DND-41 (cell line): ENCODE measurements at regions not wholly inside any gene's neighbourhood (a gene's known extent, or its start where the extent isn't known, plus 50 kb on each side); places are given as distances from the start of the nearest gene placed in this dataset.

ENCODE experiments used
- EZH2 ChIP-seq: IDR thresholded peaks from 3 replicates; pipeline ENCODE4 v1.6.1; 2012; ENCODE audit warnings: borderline replicate concordance, low read depth, mild to moderate bottlenecking, moderate library complexity, low read length, inconsistent platforms; ENCODE audit not compliant: severe bottlenecking
- TF ChIP-seq, protein P1 (sequence below): IDR thresholded peaks from 2 replicates; pipeline ENCODE4 v1.5.1; 2012; ENCODE audit warnings: borderline replicate concordance, low read length, moderate library complexity, mild to moderate bottlenecking; ENCODE audit not compliant: poor library complexity, severe bottlenecking; ENCODE audit errors: extremely low read depth

DNA sequence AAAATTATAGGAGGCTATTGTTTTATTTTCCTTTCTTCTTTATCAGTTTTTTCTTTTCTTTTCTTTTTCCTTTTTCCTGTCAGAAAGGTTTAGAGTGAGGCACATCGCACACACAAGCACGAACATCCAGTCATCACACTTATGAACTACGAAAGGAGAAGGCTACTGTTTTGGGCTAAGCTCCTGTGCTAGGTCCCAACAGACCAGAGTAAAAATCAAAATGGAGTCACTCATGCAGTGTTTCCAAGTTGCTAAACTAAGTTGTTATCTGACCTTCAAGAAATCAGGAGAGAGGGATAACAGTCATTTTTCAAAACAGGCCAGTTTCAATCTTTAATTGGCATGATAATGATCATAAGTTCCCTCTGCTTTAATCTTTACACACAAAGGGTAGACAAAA, 93.6 kb downstream of the CD24 start:
- TF ChIP-seq, protein P1, sequence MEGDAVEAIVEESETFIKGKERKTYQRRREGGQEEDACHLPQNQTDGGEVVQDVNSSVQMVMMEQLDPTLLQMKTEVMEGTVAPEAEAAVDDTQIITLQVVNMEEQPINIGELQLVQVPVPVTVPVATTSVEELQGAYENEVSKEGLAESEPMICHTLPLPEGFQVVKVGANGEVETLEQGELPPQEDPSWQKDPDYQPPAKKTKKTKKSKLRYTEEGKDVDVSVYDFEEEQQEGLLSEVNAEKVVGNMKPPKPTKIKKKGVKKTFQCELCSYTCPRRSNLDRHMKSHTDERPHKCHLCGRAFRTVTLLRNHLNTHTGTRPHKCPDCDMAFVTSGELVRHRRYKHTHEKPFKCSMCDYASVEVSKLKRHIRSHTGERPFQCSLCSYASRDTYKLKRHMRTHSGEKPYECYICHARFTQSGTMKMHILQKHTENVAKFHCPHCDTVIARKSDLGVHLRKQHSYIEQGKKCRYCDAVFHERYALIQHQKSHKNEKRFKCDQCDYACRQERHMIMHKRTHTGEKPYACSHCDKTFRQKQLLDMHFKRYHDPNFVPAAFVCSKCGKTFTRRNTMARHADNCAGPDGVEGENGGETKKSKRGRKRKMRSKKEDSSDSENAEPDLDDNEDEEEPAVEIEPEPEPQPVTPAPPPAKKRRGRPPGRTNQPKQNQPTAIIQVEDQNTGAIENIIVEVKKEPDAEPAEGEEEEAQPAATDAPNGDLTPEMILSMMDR, result no peak
- no peak for TF ChIP-seq EZH2
